ENCODE measurements at regions not wholly inside any gene's neighbourhood (a gene's known extent, or its start where the extent isn't known, plus 50 kb on each side); places are given as distances from the start of the nearest gene placed in this dataset.

- H4K20me1 ChIP-seq (ENCODE audit: insufficient read depth, low read length), result no peaks in the 10 kb centered on the region
- TF ChIP-seq EZH2 (optimal IDR thresholded peaks at IDR 0.05; ENCODE audit: low read depth, low read length), result no peak
- TF ChIP-seq, protein P1, sequence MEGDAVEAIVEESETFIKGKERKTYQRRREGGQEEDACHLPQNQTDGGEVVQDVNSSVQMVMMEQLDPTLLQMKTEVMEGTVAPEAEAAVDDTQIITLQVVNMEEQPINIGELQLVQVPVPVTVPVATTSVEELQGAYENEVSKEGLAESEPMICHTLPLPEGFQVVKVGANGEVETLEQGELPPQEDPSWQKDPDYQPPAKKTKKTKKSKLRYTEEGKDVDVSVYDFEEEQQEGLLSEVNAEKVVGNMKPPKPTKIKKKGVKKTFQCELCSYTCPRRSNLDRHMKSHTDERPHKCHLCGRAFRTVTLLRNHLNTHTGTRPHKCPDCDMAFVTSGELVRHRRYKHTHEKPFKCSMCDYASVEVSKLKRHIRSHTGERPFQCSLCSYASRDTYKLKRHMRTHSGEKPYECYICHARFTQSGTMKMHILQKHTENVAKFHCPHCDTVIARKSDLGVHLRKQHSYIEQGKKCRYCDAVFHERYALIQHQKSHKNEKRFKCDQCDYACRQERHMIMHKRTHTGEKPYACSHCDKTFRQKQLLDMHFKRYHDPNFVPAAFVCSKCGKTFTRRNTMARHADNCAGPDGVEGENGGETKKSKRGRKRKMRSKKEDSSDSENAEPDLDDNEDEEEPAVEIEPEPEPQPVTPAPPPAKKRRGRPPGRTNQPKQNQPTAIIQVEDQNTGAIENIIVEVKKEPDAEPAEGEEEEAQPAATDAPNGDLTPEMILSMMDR (IDR thresholded peaks at IDR 0.05; ENCODE audit: low read length), result no peak
- TF ChIP-seq EZH2phosphoT487 (IDR thresholded peaks at IDR 0.05; ENCODE audit: low read length), result no peak
- no peaks in the 10 kb centered on the region for H3K9me2 ChIP-seq (replicated peaks; ENCODE audit: insufficient read depth, low read length)
- DNase-seq, result no peak
- no peak overlapping the region for H3K4me2 ChIP-seq (ENCODE audit: low read depth, low read length)
- H3K36me3 ChIP-seq (replicated peaks; ENCODE audit: insufficient read depth, low read length), result no peaks in the 10 kb centered on the region
- H3F3A ChIP-seq (ENCODE audit: insufficient read depth, low read length), result no peaks in the 10 kb centered on the region
- H3K79me2 ChIP-seq (ENCODE audit: low read length), result no peaks in the 10 kb centered on the region
- no peak overlapping the region for H2AFZ ChIP-seq (ENCODE audit: low read length)
- H3K9me3 ChIP-seq (replicated peaks; ENCODE audit: insufficient read depth, low read length), result no peaks in the 10 kb centered on the region
- H3K4me3 ChIP-seq (ENCODE audit: low read length), result no peak overlapping the region
- H3K4me1 ChIP-seq (ENCODE audit: low read length), result no peaks in the 10 kb centered on the region
- no peak overlapping the region for H3K27ac ChIP-seq (ENCODE audit: low read length)
- H3K9ac ChIP-seq (ENCODE audit: low read length), result no peak overlapping the region
- H3K27me3 ChIP-seq (replicated peaks; ENCODE audit: insufficient read depth, low read length), result no peaks in the 10 kb centered on the region
Observed at GRCh38 chr12:68431786-68432185, 99.6 kb upstream of the MDM1 start.

- H3K27ac ChIP-seq (ENCODE audit: low read length), result no peak overlapping the region
- no peaks in the 10 kb centered on the region for H3K36me3 ChIP-seq (replicated peaks; ENCODE audit: insufficient read depth, low read length)
- no peak overlapping the region for H3K4me3 ChIP-seq (ENCODE audit: low read length)
- H3K27me3 ChIP-seq (replicated peaks; ENCODE audit: insufficient read depth, low read length), result no peaks in the 10 kb centered on the region
- H3K9ac ChIP-seq (ENCODE audit: low read length), result no peak overlapping the region
- H2AFZ ChIP-seq (ENCODE audit: low read length), result no peak overlapping the region
- TF ChIP-seq EZH2phosphoT487 (IDR thresholded peaks at IDR 0.05; ENCODE audit: low read length) (no peak), EZH2 (optimal IDR thresholded peaks at IDR 0.05; ENCODE audit: low read depth, low read length) (no peak)
- TF ChIP-seq, protein P1 (IDR thresholded peaks at IDR 0.05; ENCODE audit: low read length), result no peak
- no peaks in the 10 kb centered on the region for H3K79me2 ChIP-seq (ENCODE audit: low read length)
- no peaks in the 10 kb centered on the region for H3F3A ChIP-seq (ENCODE audit: insufficient read depth, low read length)
- no peaks in the 10 kb centered on the region for H3K9me2 ChIP-seq (replicated peaks; ENCODE audit: insufficient read depth, low read length)
- H4K20me1 ChIP-seq (ENCODE audit: insufficient read depth, low read length), result no peaks in the 10 kb centered on the region
- no peaks in the 10 kb centered on the region for H3K4me1 ChIP-seq (ENCODE audit: low read length)
- no peak for DNase-seq
- H3K9me3 ChIP-seq (replicated peaks; ENCODE audit: insufficient read depth, low read length), result no peaks in the 10 kb centered on the region
- H3K4me2 ChIP-seq (ENCODE audit: low read depth, low read length), result no peak overlapping the region
Observed at GRCh38 chr12:68432622-68433021, 100.5 kb upstream of the MDM1 start.

GRCh38 chr12:68434391-68435298 is 102.5 kb upstream of the MDM1 start:
- DNase-seq, result no peak
- Histone ChIP-seq H3K9me2 (replicated peaks; ENCODE audit: insufficient read depth, low read length) (no peaks in the 10 kb centered on the region), H3K27me3 (replicated peaks; ENCODE audit: insufficient read depth, low read length) (no peaks in the 10 kb centered on the region), H3K9ac (ENCODE audit: low read length) (no peak overlapping the region), H3K9me3 (replicated peaks; ENCODE audit: insufficient read depth, low read length) (no peaks in the 10 kb centered on the region), H4K20me1 (ENCODE audit: insufficient read depth, low read length) (no peaks in the 10 kb centered on the region), H3K79me2 (ENCODE audit: low read length) (no peaks in the 10 kb centered on the region), H3K36me3 (replicated peaks; ENCODE audit: insufficient read depth, low read length) (no peaks in the 10 kb centered on the region), H2AFZ (ENCODE audit: low read length) (no peak overlapping the region), H3K4me2 (ENCODE audit: low read depth, low read length) (no peak overlapping the region), H3F3A (ENCODE audit: insufficient read depth, low read length) (no peaks in the 10 kb centered on the region), H3K4me3 (ENCODE audit: low read length) (no peak overlapping the region), H3K27ac (ENCODE audit: low read length) (no peak overlapping the region), H3K4me1 (ENCODE audit: low read length) (no peaks in the 10 kb centered on the region)
- TF ChIP-seq, protein P1 (IDR thresholded peaks at IDR 0.05; ENCODE audit: low read length), result no peak
- TF ChIP-seq EZH2 (optimal IDR thresholded peaks at IDR 0.05; ENCODE audit: low read depth, low read length) (no peak), EZH2phosphoT487 (IDR thresholded peaks at IDR 0.05; ENCODE audit: low read length) (no peak)

All from MM.1S (cell line).